Loucy (cell line): ENCODE measurements at regions not wholly inside any gene's neighbourhood (a gene's known extent, or its start where the extent isn't known, plus 50 kb on each side); places are given as distances from the start of the nearest gene placed in this dataset.

Experiments
- H2AFZ ChIP-seq: fragments of 200-600 bp; sonication (generic); 2 replicates; pipeline ENCODE4 v1.6.0; 2016; ENCODE audit warnings: antibody characterized with exemption, mild to moderate bottlenecking, low read length, moderate library complexity
- H3F3A ChIP-seq: fragments of 200-600 bp; 2 replicates; pipeline ENCODE4 v1.6.0; 2016; ENCODE audit warnings: antibody characterized with exemption, low read depth, mild to moderate bottlenecking
- H3K27me3 ChIP-seq: fragments of 200-600 bp; sonication (generic); 2 replicates; pipeline ENCODE4 v1.6.1; 2014; ENCODE audit warnings: low read length, mild to moderate bottlenecking; ENCODE audit not compliant: insufficient read depth, poor library complexity, severe bottlenecking
- H3K36me3 ChIP-seq: fragments of 200-600 bp; sonication (generic); 2 replicates; pipeline ENCODE4 v1.6.1; 2016; ENCODE audit warnings: low read length; ENCODE audit not compliant: insufficient read depth
- H3K4me1 ChIP-seq: fragments of 200-600 bp; sonication (generic); 2 replicates; pipeline ENCODE4 v1.5.1; 2014; ENCODE audit warnings: low read length, mild to moderate bottlenecking; ENCODE audit not compliant: insufficient read depth, poor library complexity, severe bottlenecking
- H3K4me2 ChIP-seq: fragments of 200-600 bp; sonication (generic); 2 replicates; pipeline ENCODE4 v1.6.0; 2014; ENCODE audit warnings: antibody characterized with exemption, low read length, low read depth, mild to moderate bottlenecking; ENCODE audit not compliant: poor library complexity, severe bottlenecking
- H3K4me3 ChIP-seq: fragments of 200-600 bp; sonication (generic); 2 replicates; pipeline ENCODE4 v1.5.1; 2014; ENCODE audit warnings: low read length, mild to moderate bottlenecking, mixed read lengths; ENCODE audit not compliant: poor library complexity, severe bottlenecking
- H3K79me2 ChIP-seq: fragments of 200-600 bp; sonication (generic); 2 replicates; pipeline ENCODE4 v1.6.1; 2014; ENCODE audit warnings: low read length; ENCODE audit not compliant: insufficient read depth
- H3K9ac ChIP-seq: fragments of 200-600 bp; sonication (generic); 2 replicates; pipeline ENCODE4 v1.6.0; 2014; ENCODE audit warnings: mild to moderate bottlenecking, low read depth, low read length, moderate library complexity; ENCODE audit not compliant: poor library complexity, severe bottlenecking
- H3K9me2 ChIP-seq: fragments of 200-600 bp; sonication (generic); replicated peaks from 2 replicates; pipeline ENCODE4 v1.6.1; 2016; ENCODE audit warnings: low read depth, low read length, mixed read lengths
- H3K9me3 ChIP-seq: fragments of 200-600 bp; sonication (generic); 2 replicates; pipeline ENCODE4 v1.6.1; 2014; ENCODE audit warnings: mild to moderate bottlenecking, antibody characterized with exemption, low read length, low read depth; ENCODE audit not compliant: insufficient read depth
- H4K20me1 ChIP-seq: fragments of 200-600 bp; sonication (generic); 2 replicates; pipeline ENCODE4 v1.6.0; 2014; ENCODE audit warnings: antibody characterized with exemption, low read length, mild to moderate bottlenecking; ENCODE audit not compliant: insufficient read depth, poor library complexity, severe bottlenecking
- EZH2phosphoT487 ChIP-seq: fragments of 200-600 bp; IDR thresholded peaks from 2 replicates; pipeline ENCODE4 v1.6.1; 2018; ENCODE audit warnings: antibody characterized with exemption, mild to moderate bottlenecking, moderate library complexity, borderline replicate concordance
- TF ChIP-seq, protein P1 (sequence below): fragments of 200-600 bp; sonication (generic); conservative IDR thresholded peaks from 2 replicates; pipeline ENCODE4 v1.5.1; 2014; ENCODE audit warnings: mild to moderate bottlenecking, antibody characterized with exemption, low read length

DNA sequence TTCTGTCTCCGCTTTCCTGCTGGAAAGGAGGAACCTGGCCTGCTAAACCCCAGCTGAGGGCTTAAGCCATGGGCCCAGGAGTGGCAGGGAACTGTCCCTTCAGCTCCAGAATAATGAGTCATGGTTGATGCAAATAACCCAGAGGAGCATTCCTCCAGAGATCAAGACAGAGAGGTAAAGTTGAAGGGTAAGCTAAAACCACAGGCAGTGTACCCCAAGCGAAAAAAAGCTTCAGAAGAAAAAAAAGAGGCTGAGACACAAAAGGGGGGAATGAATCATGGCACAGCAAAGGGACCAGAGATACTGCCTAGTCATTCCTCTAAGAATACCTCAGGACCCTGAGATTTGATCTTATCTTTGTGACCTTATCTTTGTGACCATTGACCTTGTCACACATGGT lies 199.5 kb upstream of the TAS2R1 start:
- Histone ChIP-seq H3K36me3 (no peaks in the 10 kb centered on the region), H2AFZ (no peak overlapping the region), H3K9me2 (no peaks in the 10 kb centered on the region), H3F3A (no peaks in the 10 kb centered on the region), H3K4me1 (no peaks in the 10 kb centered on the region), H3K4me2 (no peak overlapping the region), H3K9ac (no peak overlapping the region), H3K4me3 (no peak overlapping the region), H3K9me3 (no peaks in the 10 kb centered on the region), H3K27me3 (no peaks in the 10 kb centered on the region), H3K79me2 (no peaks in the 10 kb centered on the region), H4K20me1 (no peaks in the 10 kb centered on the region)
- TF ChIP-seq EZH2phosphoT487, result no peak
- TF ChIP-seq, protein P1, sequence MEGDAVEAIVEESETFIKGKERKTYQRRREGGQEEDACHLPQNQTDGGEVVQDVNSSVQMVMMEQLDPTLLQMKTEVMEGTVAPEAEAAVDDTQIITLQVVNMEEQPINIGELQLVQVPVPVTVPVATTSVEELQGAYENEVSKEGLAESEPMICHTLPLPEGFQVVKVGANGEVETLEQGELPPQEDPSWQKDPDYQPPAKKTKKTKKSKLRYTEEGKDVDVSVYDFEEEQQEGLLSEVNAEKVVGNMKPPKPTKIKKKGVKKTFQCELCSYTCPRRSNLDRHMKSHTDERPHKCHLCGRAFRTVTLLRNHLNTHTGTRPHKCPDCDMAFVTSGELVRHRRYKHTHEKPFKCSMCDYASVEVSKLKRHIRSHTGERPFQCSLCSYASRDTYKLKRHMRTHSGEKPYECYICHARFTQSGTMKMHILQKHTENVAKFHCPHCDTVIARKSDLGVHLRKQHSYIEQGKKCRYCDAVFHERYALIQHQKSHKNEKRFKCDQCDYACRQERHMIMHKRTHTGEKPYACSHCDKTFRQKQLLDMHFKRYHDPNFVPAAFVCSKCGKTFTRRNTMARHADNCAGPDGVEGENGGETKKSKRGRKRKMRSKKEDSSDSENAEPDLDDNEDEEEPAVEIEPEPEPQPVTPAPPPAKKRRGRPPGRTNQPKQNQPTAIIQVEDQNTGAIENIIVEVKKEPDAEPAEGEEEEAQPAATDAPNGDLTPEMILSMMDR, result no peak

DNA sequence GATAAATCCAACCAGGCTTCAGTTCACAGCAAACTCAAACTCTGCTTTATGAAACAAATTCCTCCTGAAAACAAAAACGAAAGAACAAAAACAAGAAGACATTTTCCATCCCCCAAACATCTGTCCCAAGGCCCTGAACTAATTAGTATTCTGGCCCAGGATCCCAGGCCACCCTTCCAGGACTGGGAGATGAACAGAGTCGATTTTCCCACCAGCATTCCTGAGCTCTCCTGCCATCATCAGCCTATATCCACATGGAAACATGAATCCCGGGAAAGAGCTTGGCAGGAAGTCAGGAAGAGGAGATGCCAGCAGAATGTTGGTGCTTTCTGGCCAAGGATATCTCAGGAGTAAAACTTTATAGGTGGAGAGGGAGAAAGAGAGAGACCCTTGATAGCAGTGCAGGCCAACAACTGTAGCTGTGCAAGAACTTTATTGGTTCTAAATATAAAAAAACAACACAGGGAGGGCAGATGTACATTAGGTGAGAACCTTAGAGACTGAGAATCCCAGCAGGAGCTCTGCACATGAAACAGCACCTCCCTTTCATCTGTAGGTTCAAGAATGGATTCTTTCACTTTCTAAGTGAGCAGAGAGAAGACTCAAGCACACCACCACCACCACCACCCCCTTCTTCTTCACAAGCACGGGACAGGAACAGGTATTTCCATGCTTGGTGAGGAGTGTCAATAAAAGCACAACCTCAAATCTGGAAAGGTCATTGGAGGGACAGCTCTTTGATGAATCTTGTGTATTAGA lies 190.7 kb upstream of the TAS2R1 start:
- Histone ChIP-seq H4K20me1 (no peaks in the 10 kb centered on the region), H3K36me3 (no peaks in the 10 kb centered on the region), H3K9me2 (no peaks in the 10 kb centered on the region), H3K27me3 (no peaks in the 10 kb centered on the region), H3K4me2 (no peak overlapping the region), H3K4me1 (no peaks in the 10 kb centered on the region), H3F3A (no peaks in the 10 kb centered on the region), H3K9ac (no peak overlapping the region), H3K9me3 (no peaks in the 10 kb centered on the region), H2AFZ (no peak overlapping the region; the same call in 1 of the 2 replicates), H3K79me2 (no peaks in the 10 kb centered on the region), H3K4me3 (no peak overlapping the region)
- TF ChIP-seq EZH2phosphoT487, result no peak
- TF ChIP-seq, protein P1, result no peak

DNA sequence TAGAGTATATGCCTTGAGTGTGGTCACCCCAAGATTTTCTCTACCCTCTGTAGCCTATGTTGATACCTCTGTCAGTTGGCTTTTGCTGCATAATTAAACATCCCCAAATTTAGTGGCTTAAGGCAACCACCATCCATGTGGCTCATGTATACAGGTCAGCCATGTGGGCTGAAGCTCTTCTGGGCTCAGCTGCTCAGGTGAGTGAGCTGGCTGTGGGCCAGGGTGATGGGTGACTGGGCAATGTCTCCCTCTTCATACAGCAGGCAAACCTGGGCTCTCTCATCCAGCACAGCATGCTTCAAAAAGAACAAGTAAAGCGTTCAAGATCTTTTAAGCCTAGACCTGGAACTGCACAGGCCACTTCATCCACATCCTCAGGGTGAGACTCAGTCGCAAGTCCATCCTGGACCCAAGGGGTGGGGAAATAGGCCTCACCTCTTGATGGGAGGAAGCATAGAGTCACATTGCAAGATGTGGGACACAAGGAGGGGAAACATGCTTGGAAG lies 188.2 kb upstream of the TAS2R1 start:
- no peaks in the 10 kb centered on the region for H3K4me1 ChIP-seq
- H3K9me2 ChIP-seq, result no peaks in the 10 kb centered on the region
- no peak overlapping the region for H2AFZ ChIP-seq
- H3K4me3 ChIP-seq, result no peak overlapping the region
- no peaks in the 10 kb centered on the region for H4K20me1 ChIP-seq
- no peak overlapping the region for H3K4me2 ChIP-seq
- TF ChIP-seq EZH2phosphoT487, result no peak
- TF ChIP-seq, protein P1, result no peak
- H3K9ac ChIP-seq, result no peak overlapping the region
- H3K79me2 ChIP-seq, result no peaks in the 10 kb centered on the region
- H3K9me3 ChIP-seq, result no peaks in the 10 kb centered on the region
- no peaks in the 10 kb centered on the region for H3K27me3 ChIP-seq
- no peaks in the 10 kb centered on the region for H3F3A ChIP-seq
- H3K36me3 ChIP-seq, result no peaks in the 10 kb centered on the region
